Inflammatory macrophage treated with lipopolysaccharide for 1 hour (primary cell): ENCODE measurements at regions not wholly inside any gene's neighbourhood (a gene's known extent, or its start where the extent isn't known, plus 50 kb on each side); places are given as distances from the start of the nearest gene placed in this dataset.
A peak's percentile ranks its signal among the peaks of the same experiment; 100 is the strongest.
"Not testable (repeated sequence)": the region's sequence is repeated elsewhere in the genome, so short reads cannot be mapped to it uniquely, and the experiment has no call there.

ENCODE experiments used
- DNase-seq, 2 donors: peaks; one replicate each; pipeline ENCODE4 v3.0.0-alpha.2; 2020 to 2022

DNA sequence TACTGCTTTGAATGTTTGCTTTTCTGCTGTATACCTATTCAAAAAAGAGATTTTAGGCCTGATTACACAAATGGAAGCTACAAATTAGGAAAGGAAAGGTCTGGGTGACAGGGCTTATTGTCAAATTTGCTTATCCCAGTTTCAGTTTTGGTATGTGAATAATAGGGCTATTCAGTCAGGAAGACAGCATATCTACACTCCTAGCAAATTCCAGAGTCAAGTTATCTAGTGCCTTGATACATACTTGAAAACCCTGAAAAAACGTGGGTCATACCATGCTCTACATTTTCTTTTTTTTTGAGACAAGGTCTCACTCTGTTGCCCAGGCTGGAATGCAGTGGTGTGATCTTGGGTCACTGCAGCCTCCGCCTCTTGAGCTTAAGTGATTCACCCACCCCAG, 59.2 kb upstream of the CCDC180 start:
- not testable (repeated sequence) for DNase-seq

DNA sequence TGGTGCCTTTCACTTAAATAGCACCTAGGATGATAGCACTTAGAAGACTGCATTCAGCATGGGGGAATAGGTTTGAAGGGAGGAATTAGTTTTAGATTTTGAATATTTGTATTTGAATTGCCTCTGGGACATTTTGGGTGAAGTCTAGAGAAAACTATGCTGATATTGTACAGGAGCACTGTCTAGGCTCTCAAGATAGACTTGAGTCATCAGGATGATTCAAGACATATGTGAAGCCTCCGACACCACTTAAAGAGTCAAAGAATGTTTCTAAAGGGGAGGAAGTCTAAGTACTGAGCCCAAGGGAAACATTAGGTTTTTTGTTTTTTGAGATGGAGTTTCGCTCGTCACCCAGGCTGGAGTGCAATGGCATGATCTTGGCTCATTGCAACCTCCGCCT, 63.9 kb upstream of the CCDC180 start:
- DNase-seq = no peak

DNA sequence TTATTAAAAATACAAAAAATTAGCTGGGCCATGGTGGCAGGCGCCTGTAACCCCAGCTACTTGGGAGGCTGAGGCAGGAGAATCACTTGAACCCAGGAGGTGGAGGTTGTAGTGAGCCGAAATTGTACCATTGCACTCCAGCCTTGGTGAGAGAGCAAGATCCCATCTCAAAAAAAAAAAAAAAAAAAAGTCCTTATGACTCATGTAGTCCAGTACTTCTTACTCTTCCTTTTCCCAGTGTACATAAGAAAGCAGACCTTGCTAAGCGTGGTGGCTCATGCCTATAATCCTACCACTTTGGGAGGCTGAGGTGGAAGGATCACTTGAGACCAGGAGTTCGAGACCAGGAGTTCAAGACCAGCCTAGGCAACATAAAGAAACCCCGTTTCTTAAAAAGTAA, 66.0 kb upstream of the CCDC180 start:
- not testable (repeated sequence) for DNase-seq

GRCh38 chr9:97237951-97238889, 69.2 kb upstream of the CCDC180 start:
- peak; percentile 62 to 72 for DNase-seq

DNA sequence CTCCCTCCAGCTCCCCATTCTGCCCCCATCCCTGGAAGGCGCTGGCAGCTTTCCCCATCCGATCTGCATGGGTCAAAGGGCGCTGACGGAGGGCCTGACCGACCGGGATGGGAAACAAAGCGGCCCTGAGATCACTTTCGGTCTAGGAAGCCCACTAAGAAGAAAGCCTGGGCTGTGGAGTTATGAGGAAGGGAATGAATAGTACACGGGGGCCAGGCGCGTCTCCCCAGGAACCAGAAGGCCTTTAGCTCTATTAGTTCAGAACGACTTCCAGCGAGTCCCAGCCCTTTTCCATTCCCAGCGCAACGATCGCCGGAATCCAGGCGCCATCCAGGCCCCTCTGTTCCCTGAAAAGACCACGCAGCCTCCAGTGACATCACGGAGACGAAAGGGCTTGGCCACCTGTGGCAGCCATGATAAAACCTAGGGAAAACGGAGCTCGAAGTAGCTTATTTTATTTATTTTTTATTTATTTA, 70.1 kb upstream of the CCDC180 start:
- DNase-seq = no peak

GRCh38 chr9:97233009-97233400, 74.5 kb upstream of the CCDC180 start:
- not testable (repeated sequence) for DNase-seq

GRCh38 chr9:97232060-97233008, 75.1 kb upstream of the CCDC180 start:
- DNase-seq = not testable (repeated sequence)

DNA sequence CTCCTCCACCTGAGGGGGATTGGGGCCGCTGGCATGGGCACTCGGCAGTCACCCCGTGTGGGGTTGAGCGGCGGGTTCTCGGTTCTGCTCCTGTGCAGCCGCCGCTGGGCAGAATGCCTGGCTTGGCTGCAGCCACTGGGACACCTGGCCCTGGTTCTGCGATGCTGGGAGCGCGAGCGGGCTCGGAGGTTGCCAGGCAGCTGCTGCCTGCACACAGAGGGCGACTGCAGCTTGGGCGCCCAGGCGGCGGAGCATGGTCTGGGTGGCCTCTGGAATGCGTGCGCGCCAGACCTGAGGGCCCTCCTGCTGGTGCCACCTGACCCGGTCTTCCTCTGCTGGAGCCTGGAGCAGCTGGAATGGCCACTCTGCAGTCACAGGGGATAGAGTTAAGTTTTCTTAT, 85.1 kb upstream of the CCDC180 start:
- DNase-seq = not testable (repeated sequence)

DNA sequence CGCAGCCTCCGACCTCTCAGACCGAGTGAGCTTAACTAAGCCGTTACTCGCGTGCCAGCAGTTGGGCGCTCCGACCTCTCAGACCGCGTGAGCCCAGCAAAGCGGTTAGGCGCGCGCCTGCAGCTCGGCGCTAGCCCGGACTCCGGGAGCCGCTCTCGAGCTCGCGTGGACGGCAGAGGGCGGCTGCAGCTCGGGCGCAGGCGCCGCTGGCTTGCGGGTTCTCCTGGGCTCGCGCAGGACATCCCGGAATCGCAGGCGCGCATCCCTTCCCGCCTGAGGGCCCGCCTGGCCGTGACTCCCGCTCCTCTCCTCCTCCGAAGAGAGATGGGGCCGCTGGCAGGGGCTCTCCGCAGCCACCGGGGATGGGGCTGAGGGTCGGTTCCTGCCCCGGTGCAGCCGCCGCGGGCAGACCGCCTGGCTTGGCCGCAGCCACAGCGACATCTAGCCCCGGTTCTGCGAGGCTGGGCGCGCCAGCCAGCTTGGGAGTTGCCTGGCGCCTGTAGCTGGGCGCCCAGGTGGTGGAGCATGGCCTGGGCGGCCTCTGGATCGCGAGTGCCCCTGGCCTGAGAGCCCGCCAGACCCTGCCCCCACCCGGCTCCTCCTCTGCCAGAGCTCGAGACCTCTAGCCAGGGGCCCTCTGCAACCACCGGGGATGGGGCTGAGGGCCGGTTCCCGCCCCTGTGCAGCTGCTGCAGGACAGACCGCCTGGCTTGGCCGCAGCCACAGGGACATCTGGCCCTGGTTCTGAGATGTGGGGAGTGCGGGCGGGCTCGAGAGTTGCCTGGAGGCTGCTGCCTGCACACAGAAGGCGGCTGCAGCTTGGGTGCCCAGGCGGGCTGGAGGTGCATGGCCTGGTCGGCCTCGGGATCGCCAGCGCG, 85.7 kb upstream of the CCDC180 start:
- DNase-seq = peak; percentile 42 to 51

GRCh38 chr9:97220894-97221477, 86.5 kb upstream of the CCDC180 start:
- no peak for DNase-seq

GRCh38 chr9:97220396-97220795, 87.1 kb upstream of the CCDC180 start:
- not testable (repeated sequence) for DNase-seq

DNA sequence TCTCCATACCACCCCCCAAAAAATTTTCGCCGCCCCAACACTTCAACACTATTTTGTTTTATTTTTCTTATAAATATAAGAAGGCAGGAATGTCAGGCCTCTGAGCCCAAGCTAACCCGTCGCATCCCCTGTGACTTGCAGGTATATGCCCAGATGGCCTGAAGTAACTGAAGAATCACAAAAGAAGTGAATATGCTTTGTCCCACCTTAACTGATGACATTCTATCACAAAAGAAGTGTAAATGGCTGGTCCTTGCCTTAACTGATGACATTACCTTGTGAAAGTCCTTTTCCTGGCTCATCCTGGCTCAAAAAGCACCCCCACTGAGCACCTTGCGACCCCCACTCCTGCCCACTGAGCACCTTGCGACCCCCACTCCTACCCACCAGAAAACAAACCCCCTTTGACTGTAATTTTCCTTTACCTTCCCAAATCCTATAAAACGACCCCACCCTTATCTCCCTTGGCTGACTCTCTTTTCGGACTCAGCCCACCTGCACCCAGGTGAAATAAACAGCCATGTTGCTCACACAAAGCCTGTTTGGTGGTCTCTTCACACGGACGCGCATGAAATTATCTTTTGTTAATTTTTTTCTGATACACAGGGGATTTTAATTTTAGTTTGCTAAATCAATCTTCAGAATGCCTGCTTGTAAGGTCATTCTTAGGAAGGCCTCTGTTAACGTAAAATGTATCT, 87.9 kb upstream of the CCDC180 start:
- DNase-seq = not testable (repeated sequence)

DNA sequence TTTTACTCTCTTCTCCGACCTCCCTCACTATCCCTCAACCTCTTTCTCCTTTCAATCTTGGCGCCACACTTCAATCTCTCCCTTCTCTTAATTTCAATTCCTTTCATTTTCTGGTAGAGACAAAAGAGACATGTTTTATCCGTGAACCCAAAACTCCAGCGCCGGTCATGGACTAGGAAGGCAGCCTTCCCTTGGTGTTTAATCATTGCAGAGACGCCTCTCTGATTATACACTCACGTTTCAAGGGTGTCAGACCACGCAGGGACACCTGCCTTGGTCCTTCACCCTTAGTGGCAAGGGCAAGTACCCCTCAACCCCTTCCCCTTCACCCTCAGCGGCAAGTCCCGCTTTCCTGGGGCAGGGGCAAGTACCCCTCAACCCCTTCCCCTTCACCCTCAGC, 92.3 kb upstream of the CCDC180 start:
- DNase-seq = not testable (repeated sequence)

- DNase-seq = not testable (repeated sequence)
Observed at GRCh38 chr9:97214556-97214955, 92.9 kb upstream of the CCDC180 start.

GRCh38 chr9:97199683-97200082, 107.8 kb upstream of the CCDC180 start:
- not testable (repeated sequence) for DNase-seq

- DNase-seq = not testable (repeated sequence)
Observed at GRCh38 chr9:97193767-97194166, 113.7 kb upstream of the CCDC180 start.

DNA sequence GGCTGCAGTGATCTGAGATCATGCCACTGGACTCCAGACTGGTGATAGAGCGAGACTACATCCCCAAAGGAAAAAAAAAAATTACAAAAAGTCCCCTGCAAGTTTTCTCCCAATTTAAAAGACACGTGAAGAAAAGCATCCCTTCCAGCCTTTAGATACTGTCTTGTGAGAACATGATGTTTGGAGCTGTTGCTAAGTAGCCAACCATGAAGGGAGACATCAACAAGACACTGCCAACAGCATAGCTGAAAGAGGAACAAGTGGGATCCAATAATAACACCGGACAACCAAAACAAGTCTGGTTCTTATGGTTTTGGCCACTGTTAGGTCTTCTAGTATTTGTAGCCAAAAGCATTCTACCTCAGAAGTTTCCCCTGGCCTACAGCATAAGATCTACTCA, 118.9 kb upstream of the CCDC180 start:
- no peak for DNase-seq

GRCh38 chr9:97187706-97188105, 119.8 kb upstream of the CCDC180 start:
- not testable (repeated sequence) for DNase-seq

DNA sequence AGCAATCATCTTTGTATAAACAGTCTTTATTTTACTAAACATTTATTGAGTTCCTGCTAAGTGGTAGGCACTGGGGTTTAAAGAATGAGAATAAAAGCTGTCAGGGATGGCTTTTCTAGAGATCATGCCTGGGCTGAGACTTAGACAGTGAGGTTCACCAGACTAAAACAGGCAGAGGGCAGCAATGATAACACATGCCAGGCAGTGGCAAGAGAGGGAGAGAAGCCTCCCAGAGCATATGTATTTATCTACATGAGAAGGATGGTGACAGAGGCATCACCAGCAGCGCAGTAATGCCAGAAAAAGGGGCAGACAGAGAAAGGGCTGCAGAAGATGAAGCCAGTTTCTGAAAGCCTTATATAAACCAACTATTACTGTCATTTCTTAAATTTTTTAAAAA, 121.0 kb upstream of the CCDC180 start:
- no peak for DNase-seq

- not testable (repeated sequence) for DNase-seq
Observed at GRCh38 chr9:97182532-97182931, 124.9 kb upstream of the CCDC180 start.

GRCh38 chr9:97179616-97180015, 127.8 kb upstream of the CCDC180 start:
- DNase-seq = no peak
